Embryonic facial prominence (tissue), 1 donor: ENCODE measurements at regions not wholly inside any gene's neighbourhood (a gene's known extent, or its start where the extent isn't known, plus 50 kb on each side); places are given as distances from the start of the nearest gene placed in this dataset.

Experiments used
- DNase-seq: peaks from one replicate; pipeline ENCODE4 v3.0.0-alpha.2; 2016; ENCODE audit errors: extremely low spot score

DNA sequence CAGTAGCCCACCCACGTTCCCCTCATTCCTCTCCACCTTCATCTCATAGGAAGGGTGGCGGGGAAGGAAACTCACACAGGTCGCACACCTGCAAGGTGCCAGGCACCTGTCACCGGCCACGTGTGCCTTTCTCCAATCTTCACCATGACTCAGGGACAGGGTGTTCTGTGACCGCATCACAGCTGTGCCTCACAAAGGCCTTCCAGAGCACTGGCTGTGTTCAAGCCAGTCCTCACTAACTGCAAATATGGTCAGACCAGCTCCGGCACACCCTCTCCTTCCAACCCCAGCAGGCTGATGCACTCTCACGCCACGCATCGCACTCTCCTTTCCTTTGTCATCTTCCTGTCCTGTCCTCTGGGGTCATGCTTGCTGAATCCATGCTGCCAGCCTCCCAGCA, 415.9 kb downstream of the IRS2 start:
- DNase-seq, result no peak

- no peak for DNase-seq
Observed at GRCh38 chr13:109369353-109370052, 416.9 kb downstream of the IRS2 start.

DNA sequence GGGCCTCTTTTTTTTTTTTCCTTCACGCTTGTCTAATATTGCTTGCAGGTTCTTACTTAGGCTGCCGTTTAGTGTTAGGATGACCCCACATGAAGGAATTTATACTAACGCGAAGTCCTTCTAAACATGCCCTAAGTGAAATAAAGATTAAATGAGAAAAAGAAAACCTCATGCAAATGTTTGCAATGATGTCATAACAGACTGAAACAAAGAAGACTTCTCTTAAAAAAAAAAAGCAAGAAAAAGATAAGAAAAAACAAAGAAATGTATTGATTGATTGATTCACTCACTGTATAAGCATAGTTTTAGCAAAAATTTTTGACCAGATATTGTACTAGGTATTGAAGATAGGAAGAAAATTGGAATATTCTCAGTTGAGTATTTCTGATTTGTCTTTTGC, 418.2 kb downstream of the IRS2 start:
- no peak for DNase-seq

DNA sequence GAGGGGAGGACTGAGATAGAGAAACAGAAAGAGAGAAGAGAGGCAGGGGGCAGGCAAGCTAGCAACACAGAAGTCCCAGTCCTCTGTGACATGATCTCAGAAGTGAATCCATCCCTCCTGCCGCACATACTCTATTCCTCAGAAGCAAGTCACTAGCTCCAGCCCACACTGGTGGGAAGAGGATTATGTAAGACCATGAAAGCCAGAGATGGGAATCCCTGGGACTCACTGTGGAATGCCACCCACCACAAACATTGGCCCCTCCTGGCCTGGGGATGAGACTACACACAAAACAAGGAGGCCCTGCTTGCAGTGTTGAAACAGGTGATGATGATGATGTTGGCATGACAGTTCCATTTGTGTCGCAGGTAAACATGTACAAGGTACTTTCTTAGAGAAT, 419.9 kb downstream of the IRS2 start:
- no peak for DNase-seq

GRCh38 chr13:109363431-109363830, 423.0 kb downstream of the IRS2 start:
- DNase-seq, result no peak

GRCh38 chr13:109362616-109363015, 423.8 kb downstream of the IRS2 start:
- no peak for DNase-seq

DNA sequence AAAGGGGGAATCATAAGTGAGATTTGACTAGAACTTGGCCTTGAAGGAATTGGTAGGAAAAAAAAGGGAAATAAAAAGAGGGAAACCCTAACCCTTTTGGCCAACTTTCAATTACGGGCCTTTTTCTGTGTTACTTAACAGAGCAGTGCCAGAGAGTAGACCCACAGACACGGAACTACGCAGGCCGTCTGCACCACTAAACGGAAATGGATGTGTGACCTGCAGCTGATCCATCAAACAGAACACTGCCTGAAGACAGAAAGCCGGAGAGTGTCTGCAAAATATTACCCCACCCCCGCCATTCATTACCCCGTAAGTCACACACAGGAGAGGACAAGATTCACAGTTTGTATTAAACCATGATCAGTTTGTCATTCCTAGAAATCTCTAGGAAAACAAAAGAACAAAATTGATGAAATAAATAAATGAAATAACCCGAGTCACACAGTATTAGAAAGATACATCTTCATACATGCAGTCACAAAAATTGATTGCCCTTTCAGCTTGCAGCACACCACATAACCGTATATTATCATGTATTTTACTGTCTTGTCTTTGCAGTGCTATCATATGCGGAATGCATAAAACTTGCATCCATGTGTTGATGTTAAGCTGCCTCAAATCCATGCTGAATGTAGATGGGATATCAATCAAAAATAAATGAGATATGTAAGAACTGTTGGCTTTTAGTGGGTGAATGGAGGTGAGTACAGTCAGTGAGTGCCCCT, 424.7 kb downstream of the IRS2 start:
- no peak for DNase-seq

GRCh38 chr13:109357751-109358471, 428.5 kb downstream of the IRS2 start:
- no peak for DNase-seq

DNA sequence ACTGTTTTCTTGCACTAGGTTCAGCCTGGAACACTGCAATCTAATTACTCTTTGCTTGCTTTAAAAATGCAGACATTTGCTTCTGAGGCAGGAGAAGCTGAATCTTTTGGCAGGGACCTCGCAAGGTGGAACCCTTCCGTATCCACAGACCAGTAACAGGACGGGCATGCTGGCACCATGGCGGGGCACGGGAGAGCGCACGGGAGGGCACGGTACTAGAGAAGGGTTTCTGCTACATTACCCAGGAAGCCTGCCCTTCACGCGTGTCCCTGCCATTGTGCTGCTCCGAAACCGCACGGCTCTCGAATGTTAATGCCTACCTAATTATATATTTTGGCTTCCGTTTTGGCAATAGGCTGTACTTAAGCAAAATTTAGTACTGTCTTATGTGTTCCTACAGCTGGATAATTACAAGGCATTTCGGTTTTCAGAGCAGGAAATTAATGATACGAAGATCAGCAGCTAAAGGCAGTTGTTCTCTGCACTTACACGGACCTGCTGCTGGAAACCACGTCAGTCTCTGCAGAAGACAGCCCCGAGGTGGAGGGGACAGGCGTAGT, 430.4 kb downstream of the IRS2 start:
- DNase-seq, result no peak

DNA sequence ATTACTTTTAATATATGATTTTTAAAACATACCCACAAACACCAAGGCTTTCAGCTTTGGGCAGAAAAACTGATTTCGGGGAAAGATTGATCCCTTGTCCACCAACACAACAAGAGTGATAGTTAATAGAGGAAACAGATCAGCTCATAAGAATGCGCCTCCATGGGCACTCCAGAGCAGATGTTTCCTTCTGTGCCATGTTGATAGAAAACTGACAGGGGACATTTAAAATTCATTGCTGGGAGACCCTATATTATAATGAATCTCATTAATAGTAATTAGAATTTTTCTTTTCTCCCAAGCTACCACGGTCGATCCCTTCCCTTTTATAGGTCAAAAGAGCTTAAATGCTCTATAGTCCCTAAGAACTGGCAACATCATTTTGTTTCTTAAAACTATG, 431.2 kb downstream of the IRS2 start:
- DNase-seq, result no peak

GRCh38 chr13:109351236-109351635, 435.1 kb downstream of the IRS2 start:
- DNase-seq, result no peak

GRCh38 chr13:109348519-109349258, 437.7 kb downstream of the IRS2 start:
- no peak for DNase-seq

DNA sequence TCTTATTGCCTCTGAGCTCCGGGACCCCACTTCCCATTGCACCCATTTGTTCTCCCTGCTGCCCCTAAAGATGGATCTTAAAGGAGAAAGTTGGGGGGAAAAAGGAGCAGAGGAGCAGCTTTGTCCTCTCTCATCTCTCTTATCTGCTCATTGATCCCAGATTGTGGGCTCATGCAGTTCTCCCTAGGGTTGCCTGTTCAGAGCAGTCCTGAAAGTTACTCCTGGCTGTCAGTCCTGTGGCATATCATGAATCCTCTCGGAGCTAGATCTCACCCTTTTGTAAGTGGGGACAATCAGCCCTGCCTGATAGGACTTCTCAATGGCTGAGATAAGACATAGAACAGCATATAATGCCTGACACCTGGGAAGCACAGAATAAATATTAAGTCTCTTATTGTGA, 440.3 kb downstream of the IRS2 start:
- no peak for DNase-seq

DNA sequence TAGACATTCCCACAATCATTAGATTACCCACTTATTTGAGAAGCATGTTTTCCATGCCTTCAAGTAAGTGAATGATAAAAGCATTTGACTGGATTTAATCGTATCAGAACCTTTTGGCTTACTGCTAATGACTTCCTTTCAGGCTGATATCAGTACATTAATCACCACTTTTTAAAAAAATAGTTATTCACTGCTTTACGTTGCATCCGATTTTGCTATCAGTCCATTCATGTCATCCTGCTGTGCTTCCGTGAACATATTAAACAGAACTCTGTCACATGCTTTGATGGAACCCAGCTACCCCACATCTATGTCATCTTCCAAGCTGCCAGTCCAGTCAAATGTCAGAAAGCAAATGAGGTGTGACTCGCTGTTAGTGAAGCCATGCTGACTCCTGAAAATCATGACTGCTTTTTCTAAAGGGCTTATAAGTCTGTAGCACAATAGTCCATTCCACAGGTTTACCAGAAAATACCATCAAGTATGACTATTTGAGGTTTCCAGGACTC, 440.9 kb downstream of the IRS2 start:
- DNase-seq, result no peak

- DNase-seq, result no peak
Observed at GRCh38 chr13:109344552-109345157, 441.7 kb downstream of the IRS2 start.

DNA sequence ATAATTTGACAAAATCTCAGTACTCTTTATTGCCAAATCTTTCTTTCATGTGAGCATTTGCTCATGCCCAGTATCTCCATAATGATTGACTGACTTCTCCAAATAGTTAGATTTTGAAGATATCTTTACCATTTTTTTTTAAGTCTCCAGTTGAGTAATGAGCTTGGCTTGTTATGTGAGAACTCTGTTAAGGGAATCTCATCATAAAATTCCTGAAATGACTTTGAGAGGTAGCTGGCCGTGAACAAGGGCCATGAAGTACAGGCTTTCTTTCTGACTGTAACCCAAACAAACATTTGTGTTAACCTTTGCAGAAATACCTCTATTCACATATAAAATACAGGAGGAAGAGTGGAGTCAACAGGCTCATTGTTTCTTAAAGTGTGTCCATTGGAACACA, 449.7 kb downstream of the IRS2 start:
- DNase-seq, result no peak

- no peak for DNase-seq
Observed at GRCh38 chr13:109333893-109334651, 452.3 kb downstream of the IRS2 start.

DNA sequence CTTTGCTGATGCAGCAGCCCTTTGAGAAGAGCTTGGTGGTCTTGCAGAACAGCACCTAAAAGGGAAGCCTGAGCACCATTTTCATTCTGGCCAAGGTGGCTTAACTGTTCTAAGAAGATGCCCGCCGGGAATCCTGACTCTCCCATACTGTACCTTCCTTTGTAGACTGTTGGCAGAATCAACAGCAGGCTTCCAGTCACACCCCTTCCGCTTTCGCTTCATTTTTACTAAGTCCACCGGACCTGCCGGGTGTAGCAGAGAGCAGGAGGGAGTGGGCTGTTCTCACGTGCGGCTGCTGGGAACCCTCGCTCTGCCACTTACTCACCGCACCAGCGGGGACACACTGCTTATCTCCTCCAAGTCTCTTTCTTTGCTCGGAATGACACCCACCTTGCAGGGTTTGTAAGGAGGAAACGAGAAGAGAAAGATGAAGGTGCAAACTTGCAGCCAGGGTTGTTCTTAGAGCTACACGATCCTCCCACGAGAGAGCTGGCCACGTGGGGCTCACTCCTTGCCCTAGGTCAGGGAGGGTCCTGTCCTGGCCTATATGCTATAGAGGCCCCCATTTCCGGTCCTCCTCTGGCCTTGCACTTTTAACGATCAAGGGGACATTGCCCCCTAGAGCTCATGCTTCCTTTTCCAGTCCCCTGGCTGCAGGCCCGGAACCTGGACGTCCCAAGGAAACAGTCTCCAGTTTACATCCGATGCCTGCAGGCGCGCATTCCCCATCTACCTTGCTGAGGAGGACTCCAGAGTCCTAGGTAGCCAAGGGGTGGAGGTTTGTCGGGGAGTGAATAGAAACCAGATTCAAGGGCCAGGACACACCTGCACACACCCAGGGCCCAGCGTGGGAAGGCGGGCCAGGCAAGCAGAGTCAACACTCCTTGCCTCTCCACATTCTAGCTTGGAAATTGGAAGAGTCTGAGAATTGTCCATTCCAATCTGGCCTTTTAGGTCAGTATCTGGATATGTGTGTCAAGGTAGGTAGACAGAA, 453.6 kb downstream of the IRS2 start:
- DNase-seq, result no peak

DNA sequence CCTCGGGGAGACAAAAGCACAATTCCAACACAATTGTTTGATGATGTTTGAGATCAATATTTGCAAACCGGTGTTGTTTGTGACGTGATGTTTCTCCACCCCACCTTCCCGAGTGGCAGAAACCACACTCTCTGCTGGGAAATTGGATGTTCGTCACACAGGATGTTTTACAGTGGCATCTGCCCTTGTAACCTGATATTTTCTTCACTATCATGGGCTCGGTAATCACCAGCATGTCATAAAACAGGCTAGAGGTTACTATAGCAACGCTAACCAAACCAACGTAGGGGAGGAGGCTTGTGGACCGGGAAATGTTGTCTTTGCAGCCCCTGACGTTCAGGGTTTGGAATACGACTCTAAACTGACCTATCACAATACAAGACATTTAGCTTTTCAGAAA, 454.5 kb downstream of the IRS2 start:
- DNase-seq, result peak; percentile 21
